Trophoblast cell (in vitro differentiated cells and primary cell): ENCODE measurements at regions not wholly inside any gene's neighbourhood (a gene's known extent, or its start where the extent isn't known, plus 50 kb on each side); places are given as distances from the start of the nearest gene placed in this dataset.
A peak's percentile ranks its signal among the peaks of the same experiment; 100 is the strongest.

Source experiments
- DNase-seq, 2 donors: peaks; one replicate each; pipeline ENCODE4 v3.0.0-alpha.2; 2016
- H2AFZ ChIP-seq: 2 replicates; pipeline ENCODE4 v1.6.1; 2013; ENCODE audit warnings: low read length, moderate library complexity, mild to moderate bottlenecking; ENCODE audit not compliant: insufficient read depth, poor library complexity
- H2AK5ac ChIP-seq: 2 replicates; pipeline ENCODE4 v1.6.1; 2013; ENCODE audit warnings: mild to moderate bottlenecking, low read length
- H2BK120ac ChIP-seq: 2 replicates; pipeline ENCODE4 v1.6.1; 2013; ENCODE audit warnings: low read length, mild to moderate bottlenecking, moderate library complexity; ENCODE audit not compliant: insufficient read depth, poor library complexity
- H2BK12ac ChIP-seq: 2 replicates; pipeline ENCODE4 v1.6.1; 2013; ENCODE audit warnings: mild to moderate bottlenecking, low read length, moderate library complexity
- H2BK5ac ChIP-seq: 2 replicates; pipeline ENCODE4 v1.6.1; 2013; ENCODE audit warnings: low read length, low read depth, moderate library complexity, mild to moderate bottlenecking; ENCODE audit not compliant: poor library complexity
- H3K14ac ChIP-seq: 2 replicates; pipeline ENCODE4 v1.6.1; 2013; ENCODE audit warnings: mild to moderate bottlenecking, low read length
- H3K18ac ChIP-seq: 2 replicates; pipeline ENCODE4 v1.6.1; 2013; ENCODE audit warnings: mild to moderate bottlenecking, low read length
- H3K23ac ChIP-seq: 2 replicates; pipeline ENCODE4 v1.6.1; 2013; ENCODE audit warnings: low read length
- H3K27ac ChIP-seq: 2 replicates; pipeline ENCODE4 v1.5.1; 2013; ENCODE audit warnings: low read depth, mild to moderate bottlenecking, inconsistent platforms, low read length, moderate library complexity
- H3K27me3 ChIP-seq: 2 replicates; pipeline ENCODE4 v1.6.1; 2013; ENCODE audit warnings: inconsistent platforms, mild to moderate bottlenecking, low read length, moderate library complexity; ENCODE audit not compliant: insufficient read depth
- H3K36me3 ChIP-seq, 2 experiments: 1 replicate in 1 of 2; 2 replicates in 1 of 2; pipeline ENCODE4 v1.6.1; 2013; ENCODE audit warnings: low read length in 2 of 2, mild to moderate bottlenecking in 2 of 2, moderate library complexity in 1 of 2; ENCODE audit not compliant: insufficient read depth in 2 of 2, control insufficient read depth in 1 of 2
- H3K4ac ChIP-seq: 2 replicates; pipeline ENCODE4 v1.6.1; 2013; ENCODE audit warnings: low read depth, mild to moderate bottlenecking, low read length, moderate library complexity
- H3K4me1 ChIP-seq, 2 experiments: 1 replicate in 1 of 2; 2 replicates in 1 of 2; pipeline ENCODE4 v1.6.1; 2013; ENCODE audit warnings: low read length in 2 of 2, mild to moderate bottlenecking in 2 of 2, moderate library complexity in 1 of 2; ENCODE audit not compliant: insufficient read depth in 2 of 2, control insufficient read depth in 1 of 2
- H3K4me2 ChIP-seq: 2 replicates; pipeline ENCODE4 v1.6.1; 2013; ENCODE audit warnings: inconsistent platforms, mild to moderate bottlenecking, low read length, moderate library complexity
- H3K4me3 ChIP-seq: 2 replicates; pipeline ENCODE4 v1.5.1; 2013; ENCODE audit warnings: mild to moderate bottlenecking, low read depth, low read length, inconsistent platforms
- H3K79me1 ChIP-seq: one replicate; pipeline ENCODE4 v1.6.1; 2013; ENCODE audit warnings: low read length
- H3K79me2 ChIP-seq: 2 replicates; pipeline ENCODE4 v1.6.1; 2013; ENCODE audit warnings: low read length, mild to moderate bottlenecking; ENCODE audit not compliant: control insufficient read depth, insufficient read depth, poor library complexity
- H3K9ac ChIP-seq: 2 replicates; pipeline ENCODE4 v1.6.1; 2013; ENCODE audit warnings: mild to moderate bottlenecking, low read length
- H3K9me3 ChIP-seq: 2 replicates; pipeline ENCODE4 v1.6.1; 2013; ENCODE audit warnings: low read depth, mild to moderate bottlenecking, control low read depth, inconsistent platforms, low read length; ENCODE audit not compliant: insufficient read depth
- H4K12ac ChIP-seq: 2 replicates; pipeline ENCODE4 v1.6.1; 2013; ENCODE audit warnings: low read depth, mild to moderate bottlenecking, low read length, moderate library complexity
- H4K8ac ChIP-seq: 2 replicates; pipeline ENCODE4 v1.6.1; 2013; ENCODE audit warnings: low read depth, mild to moderate bottlenecking, low read length, moderate library complexity
- H4K91ac ChIP-seq: one replicate; pipeline ENCODE4 v1.6.1; 2013; ENCODE audit warnings: low read depth, mild to moderate bottlenecking, low read length, moderate library complexity
- WGBS: extraction: QIAGEN DNeasy Blood & Tissue Kit; methylation state at CpG from one replicate; pipeline ENCODE4 v1.1.7; 2013; ENCODE audit warnings: missing lambda C conversion rate; ENCODE audit not compliant: insufficient read length, insufficient coverage; ENCODE audit errors: extremely low coverage; 5-methylcytosine and 5-hydroxymethylcytosine counted together

DNA sequence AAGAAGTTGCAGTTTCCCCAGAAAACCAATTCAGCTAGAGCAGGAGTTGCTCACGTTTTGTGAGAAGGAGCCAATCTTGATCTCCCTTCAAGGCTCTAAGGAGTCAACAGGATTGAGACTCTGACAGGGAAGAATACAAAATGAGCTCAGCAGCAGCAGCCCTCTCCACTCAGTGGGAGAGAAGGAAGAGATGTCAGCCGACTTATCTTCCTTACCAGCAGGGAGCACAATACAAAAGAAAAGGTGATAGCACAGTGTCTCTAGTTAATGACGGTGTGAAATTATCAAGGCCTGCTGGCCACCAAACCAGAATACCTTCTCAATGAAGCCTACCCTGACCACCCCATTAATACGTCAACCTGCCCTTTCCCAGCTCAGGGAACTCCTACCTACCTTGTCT lies 223.6 kb upstream of the TMPO start:
- DNase-seq, result no peak

DNA sequence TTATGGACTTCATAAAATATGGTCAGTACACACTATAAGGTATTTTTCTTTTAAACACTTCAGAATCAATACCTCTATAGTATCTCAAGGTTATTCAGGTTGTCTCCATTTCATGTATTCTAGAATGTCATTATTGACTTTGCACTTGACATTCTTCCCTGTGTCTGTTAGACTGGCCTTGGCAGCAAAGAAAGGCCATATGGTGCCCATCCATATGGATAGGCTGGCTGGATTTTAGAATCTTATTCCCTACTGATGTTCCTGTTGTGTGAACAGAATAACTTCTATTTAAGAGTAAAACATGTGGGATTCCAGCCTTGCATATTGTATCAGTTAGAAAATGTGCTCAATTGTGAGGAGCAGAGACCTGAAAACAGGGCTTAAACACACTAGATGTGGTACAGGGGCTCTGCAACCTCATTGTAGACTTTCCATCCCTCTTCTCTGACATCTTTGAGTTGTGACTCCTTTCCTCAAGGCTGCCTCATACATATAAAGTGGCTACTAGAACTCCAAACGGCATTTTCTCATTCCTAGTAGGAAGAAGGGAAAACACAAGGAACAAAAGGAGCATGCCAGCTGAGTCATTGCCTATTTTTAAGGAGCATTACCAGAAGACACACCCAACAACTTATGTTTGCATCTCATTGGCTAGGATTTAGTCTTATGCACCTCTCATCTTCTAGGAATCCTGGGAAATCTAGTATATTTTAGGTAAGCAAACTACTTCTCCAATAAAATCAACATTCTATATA lies 221.2 kb upstream of the TMPO start:
- no peaks in the 10 kb centered on the region for H3K9me3 ChIP-seq
- H4K8ac ChIP-seq, result no peak overlapping the region
- no peak overlapping the region for H2BK12ac ChIP-seq
- no peak overlapping the region for H3K18ac ChIP-seq
- H3K79me2 ChIP-seq, result no peaks in the 10 kb centered on the region
- no peak overlapping the region for H3K14ac ChIP-seq
- H3K4ac ChIP-seq, result no peak overlapping the region
- H2BK120ac ChIP-seq, result no peak overlapping the region
- no peak overlapping the region for H2BK5ac ChIP-seq
- no peaks in the 10 kb centered on the region for H3K27me3 ChIP-seq
- no peak overlapping the region for H3K4me2 ChIP-seq
- no peak for DNase-seq
- H3K27ac ChIP-seq, result no peak overlapping the region
- no peak overlapping the region for H2AFZ ChIP-seq
- no CpG with 5 or more reads among the region's 1 CpG for WGBS
- no peak overlapping the region for H2AK5ac ChIP-seq
- no peaks in the 10 kb centered on the region for H3K36me3 ChIP-seq
- no peak overlapping the region for H3K23ac ChIP-seq
- no peak overlapping the region for H3K9ac ChIP-seq
- no peak overlapping the region for H4K12ac ChIP-seq
- no peak overlapping the region for H4K91ac ChIP-seq
- no peaks in the 10 kb centered on the region for H3K4me1 ChIP-seq
- no peak overlapping the region for H3K4me3 ChIP-seq
- no peaks in the 10 kb centered on the region for H3K79me1 ChIP-seq

More for the DNA sequence above, 223.6 kb upstream of the TMPO start:
- Histone ChIP-seq H2BK120ac (no peak overlapping the region), H4K8ac (no peak overlapping the region), H3K4me2 (no peak overlapping the region), H3K14ac (no peak overlapping the region), H3K27me3 (no peaks in the 10 kb centered on the region), H3K4me3 (no peak overlapping the region), H4K91ac (no peak overlapping the region), H3K23ac (no peak overlapping the region), H2AFZ (no peak overlapping the region), H2AK5ac (no peak overlapping the region), H3K4ac (no peak overlapping the region), H3K9me3 (no peaks in the 10 kb centered on the region), H2BK12ac (no peak overlapping the region), H3K18ac (no peak overlapping the region), H3K79me1 (no peaks in the 10 kb centered on the region), H3K36me3 (no peaks in the 10 kb centered on the region), H3K4me1 (no peaks in the 10 kb centered on the region), H3K79me2 (no peaks in the 10 kb centered on the region), H3K27ac (no peak overlapping the region), H3K9ac (no peak overlapping the region), H2BK5ac (no peak overlapping the region), H4K12ac (no peak overlapping the region)
- no CpG with 5 or more reads among the region's 4 CpGs for WGBS

DNA sequence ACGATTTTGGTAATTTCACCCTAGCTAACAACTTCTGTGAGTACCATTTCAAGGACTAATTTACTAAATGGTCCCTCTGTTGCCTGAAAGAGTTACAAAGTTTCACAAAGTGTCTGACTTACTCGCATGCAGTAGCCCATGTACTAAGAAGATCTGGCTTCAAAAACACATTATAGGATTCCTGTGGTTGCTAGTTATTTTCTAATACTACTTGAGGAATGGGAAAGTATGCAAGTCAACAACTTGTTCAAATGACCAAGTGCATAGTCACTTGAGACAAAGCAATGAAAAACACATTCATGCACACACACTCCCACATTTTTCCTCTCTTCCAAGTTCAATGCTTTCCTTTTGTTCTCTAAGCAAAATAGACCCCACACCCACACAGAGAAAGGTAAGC lies 219.7 kb upstream of the TMPO start:
- Histone ChIP-seq H4K8ac (no peak overlapping the region), H2BK5ac (no peak overlapping the region), H3K14ac (no peak overlapping the region), H2BK120ac (no peak overlapping the region), H3K79me2 (no peaks in the 10 kb centered on the region), H3K4me3 (no peak overlapping the region), H4K91ac (no peak overlapping the region), H3K36me3 (no peaks in the 10 kb centered on the region), H4K12ac (no peak overlapping the region), H2BK12ac (no peak overlapping the region), H3K4me1 (no peaks in the 10 kb centered on the region), H2AK5ac (no peak overlapping the region), H3K23ac (no peak overlapping the region), H3K9ac (no peak overlapping the region), H2AFZ (no peak overlapping the region), H3K79me1 (no peaks in the 10 kb centered on the region), H3K27ac (no peak overlapping the region), H3K4me2 (no peak overlapping the region), H3K9me3 (no peaks in the 10 kb centered on the region), H3K4ac (no peak overlapping the region), H3K27me3 (no peaks in the 10 kb centered on the region), H3K18ac (no peak overlapping the region)
- DNase-seq, result peak; percentile 9 to 68
- WGBS, result no CpG with 5 or more reads among the region's 2 CpGs

DNA sequence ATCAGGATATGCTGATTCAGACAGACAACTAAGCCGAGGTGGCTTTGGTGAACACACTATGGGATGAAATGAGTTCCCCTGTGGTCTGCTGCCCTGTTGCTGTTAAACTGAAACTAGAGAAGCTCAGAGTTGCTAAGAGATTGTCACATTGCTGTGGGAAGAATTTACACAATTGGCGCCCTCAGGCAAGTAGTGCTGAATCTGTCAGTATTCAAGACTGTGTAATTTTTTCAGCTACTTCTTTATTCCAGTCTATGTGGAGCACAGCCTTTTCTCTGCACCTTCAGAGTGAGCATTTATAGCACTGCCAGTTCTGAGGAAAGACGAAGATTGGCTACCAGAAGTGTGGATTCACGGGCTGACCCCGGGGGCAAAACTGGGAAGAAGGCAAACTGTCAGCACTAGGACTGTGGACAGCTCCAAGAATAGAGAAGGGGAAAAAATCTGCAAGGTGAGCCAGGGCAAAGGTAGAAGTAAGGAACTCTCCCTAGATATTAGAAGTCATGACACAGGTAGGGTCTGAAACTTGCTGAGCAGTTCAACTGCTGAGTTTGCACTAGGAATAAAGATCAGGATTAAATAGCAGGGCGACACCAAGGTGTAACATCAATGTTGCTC lies 218.8 kb upstream of the TMPO start:
- no peaks in the 10 kb centered on the region for H3K79me2 ChIP-seq
- H2BK5ac ChIP-seq, result no peak overlapping the region
- no peak overlapping the region for H2AFZ ChIP-seq
- no CpG with 5 or more reads among the region's 6 CpGs for WGBS
- H2BK12ac ChIP-seq, result no peak overlapping the region
- no peak overlapping the region for H4K12ac ChIP-seq
- H3K36me3 ChIP-seq, result no peaks in the 10 kb centered on the region
- no peak overlapping the region for H3K4me3 ChIP-seq
- no peak overlapping the region for H4K8ac ChIP-seq
- no peak overlapping the region for H3K9ac ChIP-seq
- H3K79me1 ChIP-seq, result no peaks in the 10 kb centered on the region
- H3K14ac ChIP-seq, result no peak overlapping the region
- no peak overlapping the region for H3K4ac ChIP-seq
- H3K27me3 ChIP-seq, result no peaks in the 10 kb centered on the region
- no peak overlapping the region for H3K27ac ChIP-seq
- no peak overlapping the region for H4K91ac ChIP-seq
- H3K9me3 ChIP-seq, result no peaks in the 10 kb centered on the region
- H3K4me1 ChIP-seq, result no peaks in the 10 kb centered on the region
- no peak overlapping the region for H2AK5ac ChIP-seq
- H3K18ac ChIP-seq, result no peak overlapping the region
- no peak overlapping the region for H2BK120ac ChIP-seq
- no peak overlapping the region for H3K23ac ChIP-seq
- no peak overlapping the region for H3K4me2 ChIP-seq
- DNase-seq, result peak; percentile 79 to 80
